NK-92 treated with Interleukin-12 subunit alpha and Interleukin-12 subunit beta, amount 100 ng/mL, for 24 hours (cell line): ENCODE measurements at regions not wholly inside any gene's neighbourhood (a gene's known extent, or its start where the extent isn't known, plus 50 kb on each side); places are given as distances from the start of the nearest gene placed in this dataset.

Source experiments
- DNase-seq: peaks from one replicate; lab custom pipeline; 2025; lab: John Stamatoyannopoulos, UW

GRCh38 chrX:16496175-16496574, 153.8 kb upstream of the S100G start:
- no peak for DNase-seq

- no peak for DNase-seq
Measured at GRCh38 chrX:16511796-16512776, 137.9 kb upstream of the S100G start.

GRCh38 chrX:16516232-16516876, 133.6 kb upstream of the S100G start:
- DNase-seq: no peak

GRCh38 chrX:16517039-16517605, 132.8 kb upstream of the S100G start:
- no peak for DNase-seq

GRCh38 chrX:16518131-16518530, 131.8 kb upstream of the S100G start:
- no peak for DNase-seq

- no peak for DNase-seq
Measured at GRCh38 chrX:16524316-16524715, 125.6 kb upstream of the S100G start.

- no peak for DNase-seq
Measured at GRCh38 chrX:16526003-16526402, 124.0 kb upstream of the S100G start.

GRCh38 chrX:16528620-16529019, 121.3 kb upstream of the S100G start:
- no peak for DNase-seq
